H9 (cell line): ENCODE measurements at regions not wholly inside any gene's neighbourhood (a gene's known extent, or its start where the extent isn't known, plus 50 kb on each side); places are given as distances from the start of the nearest gene placed in this dataset.

ENCODE experiments used
- DNase-seq: peaks from one replicate; pipeline ENCODE4 v3.0.0-alpha.2; 2017
- H2AFZ ChIP-seq: one replicate; pipeline ENCODE4 v1.6.1; 2013; ENCODE audit warnings: mild to moderate bottlenecking, low read length, control low read depth, moderate library complexity
- H2AK5ac ChIP-seq: 2 replicates; pipeline ENCODE4 v1.6.1; 2013; ENCODE audit warnings: low read length, control low read depth, mixed read lengths; ENCODE audit not compliant: insufficient read length
- H2BK120ac ChIP-seq: one replicate; pipeline ENCODE4 v1.6.1; 2013; ENCODE audit warnings: low read depth, mild to moderate bottlenecking, low read length, control low read depth, inconsistent platforms; ENCODE audit not compliant: poor library complexity, severe bottlenecking
- H2BK12ac ChIP-seq: 2 replicates; pipeline ENCODE4 v1.6.1; 2013; ENCODE audit warnings: low read length, control low read depth, mixed read lengths, low read depth; ENCODE audit not compliant: insufficient read length
- H2BK15ac ChIP-seq: 2 replicates; pipeline ENCODE4 v1.6.1; 2013; ENCODE audit warnings: low read depth, low read length, control low read depth
- H2BK20ac ChIP-seq: one replicate; pipeline ENCODE4 v1.6.1; 2013; ENCODE audit warnings: low read depth, mild to moderate bottlenecking, low read length, control low read depth, inconsistent platforms; ENCODE audit not compliant: poor library complexity, severe bottlenecking
- H2BK5ac ChIP-seq: 2 replicates; pipeline ENCODE4 v1.6.1; 2013; ENCODE audit warnings: low read length, control low read depth, mixed read lengths; ENCODE audit not compliant: insufficient read length
- H3K14ac ChIP-seq: 2 replicates; pipeline ENCODE4 v1.6.1; 2013; ENCODE audit warnings: low read length, control low read depth; ENCODE audit not compliant: insufficient read depth
- H3K18ac ChIP-seq: 2 replicates; pipeline ENCODE4 v1.6.1; 2013; ENCODE audit warnings: low read depth, mild to moderate bottlenecking, mixed read lengths, low read length, control low read depth; ENCODE audit not compliant: insufficient read length
- H3K23ac ChIP-seq: 2 replicates; pipeline ENCODE4 v1.6.1; 2013; ENCODE audit warnings: low read length, control low read depth, mixed read lengths, low read depth; ENCODE audit not compliant: insufficient read length
- H3K23me2 ChIP-seq: 2 replicates; pipeline ENCODE4 v1.6.1; 2013; ENCODE audit warnings: low read depth, mild to moderate bottlenecking, mixed read lengths, low read length, control low read depth; ENCODE audit not compliant: insufficient read length, poor library complexity, severe bottlenecking
- H3K27ac ChIP-seq: 2 replicates; pipeline ENCODE4 v1.5.1; 2013; ENCODE audit warnings: low read length, control low read depth, mixed read lengths, low read depth; ENCODE audit not compliant: insufficient read length
- H3K27me3 ChIP-seq: 2 replicates; pipeline ENCODE4 v1.6.1; 2013; ENCODE audit warnings: low read length, control low read depth, inconsistent platforms; ENCODE audit not compliant: insufficient read depth
- H3K4ac ChIP-seq: 2 replicates; pipeline ENCODE4 v1.6.1; 2013; ENCODE audit warnings: low read depth, mild to moderate bottlenecking, control low read depth, inconsistent platforms, low read length, moderate library complexity
- H3K4me1 ChIP-seq: 2 replicates; pipeline ENCODE4 v1.6.1; 2013; ENCODE audit warnings: low read length, control low read depth, inconsistent platforms; ENCODE audit not compliant: insufficient read depth
- H3K4me2 ChIP-seq: 2 replicates; pipeline ENCODE4 v1.6.1; 2013; ENCODE audit warnings: low read length, control low read depth, mixed read lengths; ENCODE audit not compliant: insufficient read length, insufficient read depth
- H3K56ac ChIP-seq: 2 replicates; pipeline ENCODE4 v1.6.1; 2013; ENCODE audit warnings: low read depth, mild to moderate bottlenecking, mixed read lengths, low read length, control low read depth; ENCODE audit not compliant: insufficient read length
- H3K79me1 ChIP-seq: 2 replicates; pipeline ENCODE4 v1.6.1; 2013; ENCODE audit warnings: low read depth, mild to moderate bottlenecking, moderate library complexity, low read length, control low read depth, inconsistent platforms; ENCODE audit not compliant: insufficient read depth, poor library complexity, severe bottlenecking
- H3K79me2 ChIP-seq: 2 replicates; pipeline ENCODE4 v1.6.1; 2013; ENCODE audit warnings: low read length, control low read depth, inconsistent platforms; ENCODE audit not compliant: insufficient read depth
- H3K9ac ChIP-seq: 2 replicates; pipeline ENCODE4 v1.6.1; 2013; ENCODE audit warnings: low read length, control low read depth, mixed read lengths; ENCODE audit not compliant: insufficient read length; ENCODE audit errors: extremely low read depth
- H3K9me3 ChIP-seq: one replicate; pipeline ENCODE4 v1.6.1; 2013; ENCODE audit warnings: low read depth, low read length, inconsistent platforms; ENCODE audit not compliant: control insufficient read depth
- H3T11ph ChIP-seq: one replicate; pipeline ENCODE4 v1.6.1; 2013; ENCODE audit warnings: mild to moderate bottlenecking, low read length, control low read depth, inconsistent platforms
- H4K20me1 ChIP-seq: one replicate; pipeline ENCODE4 v1.6.1; 2013; ENCODE audit not compliant: control insufficient read depth, insufficient read length, insufficient read depth
- H4K5ac ChIP-seq: 2 replicates; pipeline ENCODE4 v1.6.1; 2013; ENCODE audit warnings: low read depth, mild to moderate bottlenecking, mixed read lengths, low read length, control low read depth; ENCODE audit not compliant: insufficient read length
- H4K8ac ChIP-seq: replicated peaks from 2 replicates; pipeline ENCODE4 v1.6.1; 2013; ENCODE audit warnings: low read length, control low read depth, mixed read lengths, low read depth; ENCODE audit not compliant: insufficient read length
- H4K91ac ChIP-seq: 2 replicates; pipeline ENCODE4 v1.6.1; 2013; ENCODE audit warnings: low read depth, mild to moderate bottlenecking, moderate library complexity, mixed read lengths, low read length, control low read depth; ENCODE audit not compliant: insufficient read length
- H3K27ac Mint-ChIP-seq, 3 experiments: 2 replicates in 2 of 3; 3 replicates in 1 of 3; pipeline ENCODE4 v1.8.0; 2020 to 2021; ENCODE audit warnings: mixed read lengths in 3 of 3, mild to moderate bottlenecking in 1 of 3, moderate library complexity in 1 of 3
- H3K27me3 Mint-ChIP-seq: 2 replicates; pipeline ENCODE4 v1.8.0; 2021; ENCODE audit warnings: low read depth, mild to moderate bottlenecking, moderate library complexity, mixed read lengths
- H3K36me3 Mint-ChIP-seq, 3 experiments: 2 replicates in 2 of 3; 3 replicates in 1 of 3; pipeline ENCODE4 v1.8.0; 2020 to 2021; ENCODE audit warnings: low read depth in 3 of 3, mixed read lengths in 3 of 3; ENCODE audit not compliant: insufficient read depth in 1 of 3
- H3K4me1 Mint-ChIP-seq, 2 experiments: 2 replicates each; pipeline ENCODE4 v1.8.0; 2020; ENCODE audit warnings: mixed read lengths in 2 of 2
- H3K4me3 Mint-ChIP-seq, 2 experiments: 2 replicates in 1 of 2; 3 replicates in 1 of 2; pipeline ENCODE4 v1.8.0; 2020 to 2021; ENCODE audit warnings: mild to moderate bottlenecking in 2 of 2, mixed read lengths in 2 of 2, moderate library complexity in 1 of 2
- H3K9me3 Mint-ChIP-seq, 2 experiments: 2 replicates in 1 of 2; 3 replicates in 1 of 2; pipeline ENCODE4 v1.8.0; 2020; ENCODE audit warnings: mild to moderate bottlenecking in 2 of 2, mixed read lengths in 2 of 2, moderate library complexity in 1 of 2
- CTCF ChIP-seq: fragments of 200-600 bp; sonication (generic); conservative IDR thresholded peaks from 3 replicates; pipeline ENCODE4 v1.8.0; 2021; ENCODE audit warnings: antibody characterized with exemption, mild to moderate bottlenecking
- WGBS: extraction: QIAGEN DNeasy Blood & Tissue Kit; methylation state at CpG from one replicate; pipeline ENCODE4 v1.1.7; 2013; ENCODE audit warnings: missing lambda C conversion rate, low lambda C conversion rate, mixed read lengths; ENCODE audit not compliant: insufficient read length; ENCODE audit errors: extremely low coverage; 5-methylcytosine and 5-hydroxymethylcytosine counted together

- H3K4me1 Mint-ChIP-seq, result peaks cover 7 to 14% of the 10 kb centered on the region in 2 experiments; a peak in 2 of 4 replicates
- Histone ChIP-seq H3K79me2 (no peaks in the 10 kb centered on the region), H3K18ac (no peak overlapping the region), H3K9me3 (no peaks in the 10 kb centered on the region), H3K9ac (no peak overlapping the region), H3T11ph (no peak overlapping the region), H2BK15ac (no peak overlapping the region), H3K27me3 (no peaks in the 10 kb centered on the region), H2BK20ac (no peak overlapping the region), H3K56ac (no peak overlapping the region), H2BK120ac (no peak overlapping the region), H3K27ac (no peak overlapping the region), H2BK12ac (no peak overlapping the region), H2AFZ (no peak overlapping the region), H3K14ac (no peak overlapping the region; the same call in 1 of the 2 replicates), H4K5ac (no peak overlapping the region), H3K79me1 (no peaks in the 10 kb centered on the region), H3K23me2 (no peaks in the 10 kb centered on the region), H4K8ac (no peak overlapping the region), H3K4me2 (no peak overlapping the region), H2BK5ac (no peak overlapping the region), H4K91ac (no peak overlapping the region), H3K4me1 (no peaks in the 10 kb centered on the region), H3K4ac (no peak overlapping the region), H4K20me1 (no peaks in the 10 kb centered on the region), H2AK5ac (no peak overlapping the region), H3K23ac (no peak overlapping the region)
- TF ChIP-seq CTCF, result no peak
- no peaks in the 10 kb centered on the region; a peak in 3 of 5 replicates for H3K9me3 Mint-ChIP-seq
- H3K27me3 Mint-ChIP-seq, result peaks cover 6% of the 10 kb centered on the region
- WGBS, result no CpG with 5 or more reads among the region's 6 CpGs
- H3K27ac Mint-ChIP-seq, result no peak overlapping the region
- H3K36me3 Mint-ChIP-seq, result no peaks in the 10 kb centered on the region; a peak in 1 of 7 replicates
- no peak for DNase-seq
- H3K4me3 Mint-ChIP-seq, result no peak overlapping the region
These were observed 298.6 kb upstream of the AJAP1 start for GRCh38 chr1:4355839-4356238.
